ENCODE measurements at regions not wholly inside any gene's neighbourhood (a gene's known extent, or its start where the extent isn't known, plus 50 kb on each side); places are given as distances from the start of the nearest gene placed in this dataset.
"Not testable (repeated sequence)": the region's sequence is repeated elsewhere in the genome, so short reads cannot be mapped to it uniquely, and the experiment has no call there.

- DNase-seq, result no peak
Measured at GRCh38 chr5:25002371-25002770, 357.6 kb upstream of the CDH10 start.

- no peak for DNase-seq
Measured at GRCh38 chr5:24999732-25000131, 355.0 kb upstream of the CDH10 start.

- DNase-seq, result no peak
Measured at GRCh38 chr5:24998641-24999040, 353.9 kb upstream of the CDH10 start.

- DNase-seq, result no peak
Measured at GRCh38 chr5:24986326-24986725, 341.5 kb upstream of the CDH10 start.

GRCh38 chr5:24978552-24978951, 333.8 kb upstream of the CDH10 start:
- DNase-seq, result not testable (repeated sequence)

- no peak for DNase-seq
Measured at GRCh38 chr5:24963611-24964010, 318.8 kb upstream of the CDH10 start.

GRCh38 chr5:24923400-24923799, 278.6 kb upstream of the CDH10 start:
- DNase-seq, result no peak

- no peak for DNase-seq
Measured at GRCh38 chr5:24918676-24919075, 273.9 kb upstream of the CDH10 start.

GRCh38 chr5:24916863-24917262, 272.1 kb upstream of the CDH10 start:
- DNase-seq, result no peak

- DNase-seq, result no peak
Measured at GRCh38 chr5:24909210-24909609, 264.4 kb upstream of the CDH10 start.

- DNase-seq, result no peak
Measured at GRCh38 chr5:24906689-24907088, 261.9 kb upstream of the CDH10 start.

GRCh38 chr5:24904981-24905517, 260.3 kb upstream of the CDH10 start:
- peak; percentile 12 for DNase-seq

- DNase-seq, result peak; percentile 7
Measured at GRCh38 chr5:24899180-24899579, 254.4 kb upstream of the CDH10 start.

GRCh38 chr5:24864244-24864643, 219.5 kb upstream of the CDH10 start:
- DNase-seq, result no peak

GRCh38 chr5:24862117-24862516, 217.3 kb upstream of the CDH10 start:
- no peak for DNase-seq

- no peak for DNase-seq
Measured at GRCh38 chr5:24855485-24855884, 210.7 kb upstream of the CDH10 start.

- no peak for DNase-seq
Measured at GRCh38 chr5:24854850-24855249, 210.1 kb upstream of the CDH10 start.

GRCh38 chr5:24854350-24854749, 209.6 kb upstream of the CDH10 start:
- no peak for DNase-seq

GRCh38 chr5:24850926-24851486, 206.2 kb upstream of the CDH10 start:
- no peak for DNase-seq

- no peak for DNase-seq
Measured at GRCh38 chr5:24849210-24849609, 204.4 kb upstream of the CDH10 start.

GRCh38 chr5:24831989-24832388, 187.2 kb upstream of the CDH10 start:
- no peak for DNase-seq

GRCh38 chr5:24823625-24824024, 178.8 kb upstream of the CDH10 start:
- no peak for DNase-seq

- DNase-seq, result no peak
Measured at GRCh38 chr5:24819841-24820240, 175.1 kb upstream of the CDH10 start.

GRCh38 chr5:24817966-24818365, 173.2 kb upstream of the CDH10 start:
- DNase-seq, result no peak

GRCh38 chr5:24816206-24816605, 171.4 kb upstream of the CDH10 start:
- DNase-seq, result no peak

Data from hematopoietic multipotent progenitor cell treated with erythropoietin and hydrocortisone succinate and interleukin-3 and kit ligand, for 8 days (in vitro differentiated cells).